ENCODE measurements at regions not wholly inside any gene's neighbourhood (a gene's known extent, or its start where the extent isn't known, plus 50 kb on each side); places are given as distances from the start of the nearest gene placed in this dataset.

- DNase-seq = no peak
Observed at GRCh38 chr11:122193457-122193856, 77.4 kb upstream of the BLID start.

GRCh38 chr11:122192634-122193255 lies 76.7 kb upstream of the BLID start:
- no peak for DNase-seq

GRCh38 chr11:122190768-122191167 lies 74.8 kb upstream of the BLID start:
- no peak for DNase-seq

DNA sequence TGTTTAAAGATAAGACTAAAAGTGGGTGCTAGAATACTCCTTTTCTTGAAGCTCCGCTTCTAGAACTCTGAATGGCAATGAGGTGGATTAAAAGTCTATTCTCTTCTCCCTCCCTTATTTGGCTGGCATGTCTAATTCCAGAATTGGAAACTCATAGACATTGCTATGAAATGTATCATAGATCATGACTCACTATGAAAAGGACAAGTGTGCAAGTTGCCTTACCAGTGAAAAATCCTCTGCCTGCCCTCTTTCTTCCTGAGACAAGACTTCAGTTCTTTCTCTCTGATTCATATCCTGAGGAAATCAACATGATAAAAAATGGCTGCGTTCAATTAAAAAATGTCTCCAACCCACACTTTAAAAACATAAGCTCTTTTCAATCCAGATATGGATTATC lies 73.2 kb upstream of the BLID start:
- no peak for DNase-seq

DNA sequence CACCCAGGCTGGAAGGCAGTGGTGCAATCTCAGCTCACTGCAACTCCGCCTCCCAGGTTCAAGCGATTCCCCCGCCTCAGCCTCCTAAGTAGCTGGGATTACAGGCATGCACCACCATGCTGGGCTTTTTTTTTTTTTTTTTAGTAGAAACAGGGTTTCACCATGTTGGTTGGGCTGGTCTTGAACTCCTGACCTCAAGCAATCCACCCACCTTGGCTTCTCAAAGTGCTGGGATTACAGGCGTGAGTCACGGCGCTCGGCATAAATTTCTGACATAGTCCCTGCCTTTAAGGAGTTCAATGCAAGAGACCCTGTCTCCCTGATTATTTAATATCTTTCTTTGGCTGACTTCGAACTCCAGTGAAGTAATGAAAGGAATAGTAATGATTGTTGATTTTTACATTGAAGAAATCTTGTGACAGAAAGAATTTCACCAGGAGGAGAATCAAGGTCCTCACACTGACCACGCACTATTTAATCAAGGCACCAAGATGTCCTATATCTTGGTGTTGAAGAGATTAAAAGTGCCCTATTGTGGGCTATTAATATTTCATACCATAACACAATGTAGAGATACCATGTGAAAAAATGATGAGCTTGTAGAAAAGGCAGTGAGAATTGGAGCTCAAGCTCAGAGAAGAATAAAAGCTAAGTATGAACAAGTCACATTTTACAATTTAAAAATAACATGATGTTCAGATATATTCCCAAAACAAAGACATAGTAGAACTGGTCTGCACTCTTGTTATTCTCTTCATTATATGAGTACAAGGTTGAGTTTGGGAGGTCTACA lies 71.6 kb upstream of the BLID start:
- DNase-seq = no peak

GRCh38 chr11:122186439-122187080 lies 70.5 kb upstream of the BLID start:
- DNase-seq = no peak

GRCh38 chr11:122183933-122184332 lies 67.9 kb upstream of the BLID start:
- no peak for DNase-seq

DNA sequence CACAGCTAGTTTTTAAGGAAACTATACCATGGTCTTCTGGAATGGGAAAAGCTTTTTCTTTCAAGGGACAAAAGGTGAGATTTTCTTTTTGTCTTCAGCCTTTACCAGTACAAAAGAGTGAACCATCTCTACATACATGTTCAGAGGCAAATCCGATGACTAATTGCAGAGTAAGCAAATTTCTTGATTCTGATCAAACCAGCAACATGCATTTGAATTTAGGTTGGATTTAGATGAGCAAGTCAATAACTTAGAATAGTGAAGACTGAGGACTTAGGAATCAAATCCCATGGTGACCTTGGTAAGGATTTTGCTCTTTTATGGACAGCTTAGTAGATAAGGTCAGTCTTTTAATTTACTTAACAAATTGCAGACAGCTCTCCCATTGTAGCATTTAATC lies 65.9 kb upstream of the BLID start:
- no peak for DNase-seq

- no peak for DNase-seq
Observed at GRCh38 chr11:122181372-122181771, 65.4 kb upstream of the BLID start.

DNA sequence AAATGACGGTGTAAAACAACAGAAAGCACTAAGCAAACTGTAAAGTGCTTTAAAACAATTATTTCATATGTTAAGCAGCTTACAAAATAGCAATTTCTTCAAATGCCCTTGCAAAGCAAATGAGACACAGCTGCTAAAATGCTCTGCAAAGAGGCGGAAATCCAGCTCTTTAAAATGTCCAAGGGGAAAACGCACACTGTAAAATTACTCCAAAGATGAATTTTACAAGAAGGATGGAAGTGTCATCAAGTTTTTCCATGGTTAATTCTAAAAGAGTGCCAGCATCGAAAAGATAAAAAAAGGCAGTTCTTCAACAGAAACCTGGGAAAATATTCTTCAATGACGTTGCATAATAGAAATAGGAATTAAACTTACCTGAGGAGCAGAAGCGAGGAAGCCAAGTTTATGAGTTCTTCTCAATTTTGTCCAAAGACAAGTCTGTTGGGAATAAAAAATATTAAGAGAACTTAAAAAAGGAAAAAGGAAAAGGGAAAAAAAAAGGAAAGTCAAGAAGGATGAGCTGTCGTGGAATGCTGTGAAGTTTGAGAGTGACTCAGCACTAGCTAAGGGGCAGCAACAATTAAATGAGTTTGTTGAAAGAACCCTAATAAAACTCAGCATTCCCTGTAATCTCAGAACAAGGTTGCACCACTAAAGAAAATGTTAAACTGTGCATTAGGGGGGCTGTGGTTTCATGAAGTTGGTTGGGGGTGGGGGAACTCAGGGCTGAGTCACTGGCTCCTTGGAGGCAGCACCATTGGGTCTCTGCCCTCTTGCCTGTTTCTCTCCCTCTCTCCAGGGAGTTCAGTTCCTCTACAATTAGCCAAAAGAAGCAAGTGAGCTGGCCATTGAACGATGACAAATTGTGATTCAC lies 64.2 kb upstream of the BLID start:
- no peak for DNase-seq

- no peak for DNase-seq
Observed at GRCh38 chr11:122178795-122179194, 62.8 kb upstream of the BLID start.

DNA sequence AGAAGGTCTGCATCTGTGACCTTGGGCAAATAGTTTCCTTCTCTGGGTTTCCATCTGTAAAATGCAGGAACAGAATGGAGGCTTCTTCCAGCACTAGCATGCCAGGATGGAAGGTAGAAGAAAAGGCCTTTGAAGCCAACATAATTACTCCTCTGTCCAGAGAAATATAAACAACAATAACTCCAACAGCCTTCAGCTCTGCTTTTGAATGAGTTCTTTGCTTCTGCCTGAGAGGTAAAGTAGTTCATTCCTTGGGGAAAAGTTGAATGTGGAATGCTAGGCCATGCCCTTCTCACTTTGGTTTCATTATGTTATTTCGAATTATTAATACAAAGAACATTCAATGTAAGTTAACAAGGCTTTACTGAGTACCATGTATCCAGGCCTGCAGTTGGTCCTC lies 61.2 kb upstream of the BLID start:
- no peak for DNase-seq

- no peak for DNase-seq
Observed at GRCh38 chr11:122176651-122177050, 60.6 kb upstream of the BLID start.

DNA sequence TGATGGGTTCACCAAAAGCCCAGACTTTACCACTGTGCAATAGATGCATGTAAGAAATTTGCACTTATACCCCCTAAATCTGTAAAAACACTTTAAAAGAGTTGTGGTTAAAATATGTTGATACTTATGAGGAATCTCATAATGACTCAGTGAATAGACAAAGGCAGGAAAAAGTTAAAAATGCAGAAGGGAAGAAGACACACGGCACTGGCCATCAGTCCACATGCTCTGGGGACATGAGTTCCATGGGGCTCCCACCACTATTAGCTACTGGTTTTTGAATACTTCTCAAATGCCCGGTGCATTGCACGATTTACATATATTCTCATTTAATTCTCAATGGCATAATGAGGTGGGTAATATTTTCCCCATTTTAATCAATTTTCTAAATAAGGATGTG lies 59.3 kb upstream of the BLID start:
- DNase-seq = no peak

- DNase-seq = no peak
Observed at GRCh38 chr11:122173587-122173986, 57.6 kb upstream of the BLID start.

- no peak for DNase-seq
Observed at GRCh38 chr11:122173074-122173450, 57.0 kb upstream of the BLID start.

DNA sequence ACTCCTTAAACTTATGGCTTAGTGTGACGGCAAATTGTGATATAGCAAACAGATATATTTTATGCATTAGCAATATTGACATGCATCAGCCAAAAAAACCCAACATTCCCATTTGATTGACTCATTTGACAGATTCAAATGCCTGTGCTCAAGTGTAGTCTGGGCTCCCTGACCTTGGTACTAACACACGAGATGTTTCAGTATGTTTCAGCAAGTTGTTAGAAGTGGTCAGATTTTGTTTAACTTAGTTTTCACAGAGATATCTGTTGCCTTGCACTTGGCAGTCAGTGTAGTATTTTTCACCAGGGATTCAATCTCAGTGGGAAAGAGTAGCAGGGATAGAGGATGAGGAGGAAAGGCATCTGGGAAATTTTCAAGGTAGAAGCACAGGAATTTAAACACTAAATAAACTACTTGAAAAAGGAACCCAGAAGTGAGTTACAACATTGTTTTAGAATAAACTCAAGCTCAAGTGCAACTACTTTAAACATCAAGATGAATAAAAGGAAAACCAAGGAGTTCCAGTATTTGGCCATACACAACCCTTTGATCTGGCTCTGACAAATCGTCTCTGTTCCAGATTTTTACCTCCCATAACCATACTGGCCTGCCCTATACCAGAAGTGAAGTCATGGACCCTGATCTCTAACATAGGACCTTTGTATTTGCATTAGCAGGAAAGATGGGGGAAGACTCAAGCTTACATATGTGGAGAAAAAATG lies 56.5 kb upstream of the BLID start:
- DNase-seq = no peak

DNA sequence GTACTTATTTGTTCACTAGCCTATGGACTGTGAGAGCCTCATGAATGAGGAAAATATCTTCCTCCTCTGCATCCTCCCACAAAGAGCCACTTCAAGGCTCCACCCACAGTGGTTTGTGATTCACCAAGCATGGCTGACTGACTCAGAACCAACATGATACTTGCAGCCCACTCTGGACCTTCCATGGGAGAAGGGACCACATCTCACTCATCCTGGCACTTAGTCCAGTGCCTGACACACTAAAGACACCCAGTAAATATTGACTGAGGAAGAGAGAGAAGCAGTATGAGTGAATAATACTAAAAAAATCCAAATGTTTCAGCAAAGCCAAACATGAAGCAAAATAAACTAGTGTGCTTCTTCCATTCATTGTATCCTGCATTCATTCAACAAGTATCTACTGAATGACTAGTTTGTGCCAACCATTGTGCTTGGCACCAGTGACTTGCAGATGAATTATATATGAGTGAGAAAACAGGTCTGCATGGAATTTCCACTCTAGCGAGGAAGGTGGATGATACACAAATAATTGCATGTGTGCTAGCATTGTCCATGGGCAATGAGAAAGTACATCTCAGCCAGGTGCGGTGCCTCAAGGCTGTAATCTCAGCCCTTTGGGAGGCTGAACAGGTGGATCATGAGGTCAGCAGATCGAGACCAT lies 54.9 kb upstream of the BLID start:
- no peak for DNase-seq

- DNase-seq = no peak
Observed at GRCh38 chr11:122168218-122168617, 52.2 kb upstream of the BLID start.

DNA sequence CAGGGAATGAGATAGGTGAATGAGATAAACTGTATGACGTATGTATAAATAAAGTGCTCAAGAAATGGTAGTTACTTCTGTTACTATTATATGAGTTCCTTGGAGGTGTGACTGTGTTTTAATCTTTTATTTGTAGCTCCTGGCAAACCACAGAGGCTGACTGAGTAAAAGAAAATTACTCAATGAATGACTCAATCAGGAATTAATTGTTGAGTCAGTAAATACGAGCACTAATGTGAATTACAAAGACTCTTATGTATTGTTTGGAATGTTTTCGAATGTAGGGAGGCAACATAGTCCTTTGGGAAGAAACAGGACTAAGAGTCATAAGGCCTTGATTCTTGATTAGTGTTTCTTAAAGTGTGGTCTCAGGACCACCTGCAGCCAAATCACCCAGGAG lies 51.1 kb upstream of the BLID start:
- DNase-seq = no peak

DNA sequence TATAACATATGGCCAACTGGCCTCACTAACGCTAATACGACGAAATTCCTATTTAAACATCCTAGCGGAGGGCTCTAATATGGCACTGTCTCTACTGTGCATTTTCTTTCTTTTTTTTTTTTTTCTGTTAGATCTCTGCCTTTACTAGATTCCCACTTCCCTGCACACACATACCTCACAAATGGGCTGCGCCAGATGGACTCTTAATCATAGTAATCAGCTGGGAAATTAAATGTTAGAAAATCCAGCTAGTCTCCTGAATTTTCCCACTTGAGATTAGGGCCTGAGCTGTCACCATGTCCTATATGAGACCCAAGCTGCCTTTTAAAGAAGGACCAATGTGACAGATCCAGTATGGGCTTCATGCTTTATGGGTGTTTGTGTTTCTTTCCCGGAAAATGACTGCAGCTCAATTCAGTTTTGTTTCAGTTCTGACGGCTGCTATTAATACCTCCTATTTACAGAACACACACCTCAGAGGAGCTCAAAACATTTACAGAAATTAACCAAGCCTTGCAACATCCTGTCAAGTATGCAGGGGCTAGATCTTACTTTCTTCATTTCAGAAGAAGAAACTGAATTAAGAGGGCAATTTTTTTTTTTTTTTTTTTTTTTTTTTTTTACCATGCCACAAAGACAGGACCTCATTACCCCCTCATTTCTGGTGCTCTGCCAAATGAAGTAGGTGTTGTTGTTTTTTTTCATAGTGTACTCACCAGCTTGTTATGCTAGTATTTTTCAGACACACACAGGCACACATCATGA lies 49.8 kb upstream of the BLID start:
- no peak for DNase-seq
